HepG2 (cell line): ENCODE measurements at regions not wholly inside any gene's neighbourhood (a gene's known extent, or its start where the extent isn't known, plus 50 kb on each side); places are given as distances from the start of the nearest gene placed in this dataset.

ENCODE experiments used
- ATAC-seq: fragments of 200-7000 bp; cut with Tn5 transposase; 3 replicates; pipeline ENCODE4 v1.9.1; 2020; ENCODE audit warnings: mild to moderate bottlenecking, moderate library complexity
- BruUV-seq: library from RNA; stranded (reverse); fragments of 400-500 nt; replicated peaks from 2 replicates; lab custom pipeline; 2021; lab: Mats Ljungman, UMichigan
- CTCF ChIA-PET: fragments of 300-600 bp; formaldehyde crosslinking; extraction: SDS; loops from one replicate; lab custom pipeline; 2021; ENCODE audit warnings: low total read pairs, inconsistent platforms, low intra/inter-chr PET ratio; lab: Yijun Ruan, JAX
- POLR2A ChIA-PET: fragments of 350-600 bp; sonication (Branson Sonifier 250); formaldehyde crosslinking; loops from one replicate; lab custom pipeline; 2020; ENCODE audit warnings: antibody characterized with exemption, inconsistent platforms; lab: Yijun Ruan, JAX
- DNase-seq: peaks from one replicate; pipeline ENCODE4 v3.0.0-alpha.2; 2015; ENCODE audit warnings: low spot score
- FAIRE-seq: peaks from 3 replicates; lab custom pipeline; 2011; peaks lifted over from hg19 to GRCh38; lab: Jason Lieb, UNC
- H2AFZ ChIP-seq: one replicate; pipeline ENCODE4 v1.6.1; 2011; ENCODE audit warnings: low read length, inconsistent platforms
- H3K27ac ChIP-seq: fragments of 300-600 bp; 3 replicates; pipeline ENCODE4 v1.8.0; 2011; ENCODE audit warnings: mixed run types, mild to moderate bottlenecking, mixed read lengths, low read length, inconsistent platforms; ENCODE audit not compliant: insufficient read depth; ENCODE audit errors: extremely low read length
- H3K27me3 ChIP-seq, 2 experiments: fragments of 200-600 bp in 1 of 2; 2 replicates in 1 of 2; 3 replicates in 1 of 2; pipeline versions ENCODE4 v1.6.0 to v1.8.0; 2011; ENCODE audit warnings: low read length in 2 of 2, mild to moderate bottlenecking in 2 of 2, moderate library complexity in 2 of 2, inconsistent platforms in 1 of 2; ENCODE audit not compliant: insufficient read depth in 2 of 2, control insufficient read depth in 1 of 2
- H3K36me3 ChIP-seq, 2 experiments: fragments of 200-600 bp in 1 of 2; replicated peaks in 1 of 2; 2 replicates in 1 of 2; 3 replicates in 1 of 2; pipeline versions ENCODE4 v1.5.1 to v1.8.0; 2011; ENCODE audit warnings: low read length in 2 of 2, inconsistent platforms in 1 of 2; ENCODE audit not compliant: insufficient read depth in 2 of 2, control insufficient read depth in 1 of 2
- H3K4me1 ChIP-seq: 2 replicates; pipeline ENCODE4 v1.5.1; 2012; ENCODE audit warnings: low read length, inconsistent platforms; ENCODE audit not compliant: insufficient read depth
- H3K4me2 ChIP-seq: 2 replicates; pipeline ENCODE4 v1.6.0; 2011; ENCODE audit warnings: low read depth, low read length, inconsistent platforms
- H3K4me3 ChIP-seq, 3 experiments: fragments of 200-600 bp in 1 of 3; sonication (generic), shearing (Covaris generic) in 1 of 3; replicated peaks in 1 of 3; 2 replicates each; pipeline ENCODE4 v1.5.1; 2011 to 2016; ENCODE audit warnings: low read length in 3 of 3, inconsistent platforms in 2 of 3, low read depth in 2 of 3, mild to moderate bottlenecking in 2 of 3, control low read depth in 1 of 3, mixed read lengths in 1 of 3; ENCODE audit not compliant: insufficient read depth in 1 of 3
- H3K79me2 ChIP-seq: one replicate; pipeline ENCODE4 v1.6.1; 2011; ENCODE audit warnings: low read length, inconsistent platforms; ENCODE audit not compliant: insufficient read depth
- H3K9ac ChIP-seq: 2 replicates; pipeline ENCODE4 v1.6.0; 2011; ENCODE audit warnings: mild to moderate bottlenecking, low read depth, low read length, inconsistent platforms; ENCODE audit not compliant: insufficient read depth
- H3K9me3 ChIP-seq: 2 replicates; pipeline ENCODE4 v1.5.1; 2012; ENCODE audit warnings: mild to moderate bottlenecking, low read length
- H4K20me1 ChIP-seq: 2 replicates; pipeline ENCODE4 v1.6.0; 2011; ENCODE audit warnings: inconsistent platforms, mild to moderate bottlenecking, low read length, moderate library complexity; ENCODE audit not compliant: insufficient read depth
- ATF7-NPFF ChIP-seq: sonication (generic); formaldehyde crosslinking; IDR thresholded peaks from 2 replicates; pipeline ENCODE4 v1.8.1; 2023; ENCODE audit warnings: mild to moderate bottlenecking, low read depth, missing genetic modification reagents, moderate library complexity
- BRF2 ChIP-seq: sonication (generic); formaldehyde crosslinking; IDR thresholded peaks from 2 replicates; pipeline ENCODE4 v1.8.1; 2022; ENCODE audit warnings: mild to moderate bottlenecking, missing genetic modification reagents
- CCDC6 ChIP-seq: sonication (generic); formaldehyde crosslinking; IDR thresholded peaks from 2 replicates; pipeline ENCODE4 v1.8.1; 2022; ENCODE audit warnings: mild to moderate bottlenecking, missing genetic modification reagents, moderate library complexity
- CENPT ChIP-seq: sonication (generic); formaldehyde crosslinking; IDR thresholded peaks from 2 replicates; pipeline ENCODE4 v1.8.0; 2022; ENCODE audit warnings: low read depth, mild to moderate bottlenecking, moderate library complexity, missing genetic modification reagents
- MATR3 ChIP-seq: sonication (generic); formaldehyde crosslinking; IDR thresholded peaks from 2 replicates; pipeline ENCODE4 v1.4.0; 2020; ENCODE audit warnings: missing genetic modification reagents
- ONECUT2 ChIP-seq: sonication (generic); formaldehyde crosslinking; IDR thresholded peaks from 2 replicates; pipeline ENCODE4 v1.4.0; 2020; ENCODE audit warnings: missing genetic modification reagents
- PAXIP1 ChIP-seq: sonication (generic); formaldehyde crosslinking; conservative IDR thresholded peaks from 2 replicates; pipeline ENCODE4 v1.4.0; 2020; ENCODE audit warnings: mild to moderate bottlenecking, missing genetic modification reagents, moderate library complexity
- TAF15 ChIP-seq: fragments of 200-400 bp; formaldehyde crosslinking; IDR thresholded peaks from one replicate; pipeline ENCODE4 v1.6.1; 2018; ENCODE audit warnings: mild to moderate bottlenecking, low read depth, low read length; ENCODE audit not compliant: poor library complexity, severe bottlenecking
- YEATS2 ChIP-seq: sonication (generic); formaldehyde crosslinking; IDR thresholded peaks from 2 replicates; pipeline ENCODE4 v1.4.0; 2020; ENCODE audit warnings: missing genetic modification reagents, borderline replicate concordance
- ZBTB39 ChIP-seq: sonication (generic); formaldehyde crosslinking; IDR thresholded peaks from 2 replicates; pipeline ENCODE4 v1.5.0; 2020; ENCODE audit warnings: missing genetic modification reagents
- ZNF343 ChIP-seq: sonication (generic); formaldehyde crosslinking; IDR thresholded peaks from 2 replicates; pipeline ENCODE4 v1.4.0; 2020; ENCODE audit warnings: mild to moderate bottlenecking, missing genetic modification reagents
- ZNF350 ChIP-seq: sonication (generic); formaldehyde crosslinking; IDR thresholded peaks from 2 replicates; pipeline ENCODE4 v1.4.0; 2020; ENCODE audit warnings: mild to moderate bottlenecking, low read depth, missing genetic modification reagents, borderline replicate concordance
- ZNF737 ChIP-seq: sonication (generic); formaldehyde crosslinking; IDR thresholded peaks from 2 replicates; pipeline ENCODE4 v1.5.0; 2020; ENCODE audit warnings: missing genetic modification reagents, mild to moderate bottlenecking, borderline replicate concordance
- WGBS: methylation state at CpG from one replicate; pipeline ENCODE4 v1.1.6; 2017; ENCODE audit warnings: low lambda C conversion rate; 5-methylcytosine and 5-hydroxymethylcytosine counted together
- in situ Hi-C: cut with HindIII; loops from 2 replicates; pipeline ENCODE4 v1.10.0; 2017; ENCODE audit warnings: low pct_unique_long_range_greater_than_20kb; ENCODE audit not compliant: extremely low pct_ligation_motif_present
- intact Hi-C: fragments of 100-400 bp; cut with micrococcal nuclease; formaldehyde crosslinking; loops from one replicate; pipeline ENCODE4 v1.10.0; 2022; ENCODE audit not compliant: unreplicated experiment

- no TSS peak for BruUV-seq
- Histone ChIP-seq H3K4me2 (no peak overlapping the region), H3K36me3 (no peaks in the 10 kb centered on the region), H3K4me1 (no peaks in the 10 kb centered on the region; the same call in 1 of the 2 replicates), H2AFZ (no peak overlapping the region), H3K27me3 (no peaks in the 10 kb centered on the region), H3K4me3 (no peak overlapping the region), H3K79me2 (no peaks in the 10 kb centered on the region), H3K9me3 (no peaks in the 10 kb centered on the region), H3K9ac (no peak overlapping the region), H3K27ac (no peak overlapping the region), H4K20me1 (no peaks in the 10 kb centered on the region)
- TF ChIP-seq BRF2 (CRISPR knock-in tag) (no peak), YEATS2 (CRISPR knock-in tag) (no peak), ZBTB39 (no peak)
- ChIA-PET CTCF (no interaction called here), POLR2A (no interaction called here)
- DNase-seq (no peak), FAIRE-seq (no peak), ATAC-seq (no peak)
- 33% methylated on average over 5 of the region's 5 CpGs for WGBS
- intact Hi-C loops (no loop called here), in situ Hi-C loops (no loop called here)
Measured at GRCh38 chr14:76666746-76667145, 94.5 kb upstream of the VASH1 start.

GRCh38 chr14:76669770-76670169, 91.5 kb upstream of the VASH1 start:
- FAIRE-seq (no peak), DNase-seq (no peak), ATAC-seq (no peak)
- H3K36me3 ChIP-seq: no peaks in the 10 kb centered on the region
- peaks cover 0 to 7% of the 10 kb centered on the region in 2 experiments; a peak in 1 of 5 replicates for H3K27me3 ChIP-seq
- ChIA-PET CTCF (no interaction called here), POLR2A (no interaction called here)
- no peaks in the 10 kb centered on the region for H3K9me3 ChIP-seq
- H3K9ac ChIP-seq: no peak overlapping the region
- no peaks in the 10 kb centered on the region for H4K20me1 ChIP-seq
- H2AFZ ChIP-seq: no peak overlapping the region
- H3K4me3 ChIP-seq: no peak overlapping the region
- no TSS peak for BruUV-seq
- H3K4me1 ChIP-seq: no peaks in the 10 kb centered on the region
- H3K79me2 ChIP-seq: no peaks in the 10 kb centered on the region
- H3K27ac ChIP-seq: no peak overlapping the region
- intact Hi-C loops: no loop called here
- in situ Hi-C loops: no loop called here
- no peak overlapping the region for H3K4me2 ChIP-seq
- TF ChIP-seq ZNF737 (CRISPR knock-in tag): no peak
- TF ChIP-seq ATF7-NPFF: no peak
- TF ChIP-seq PAXIP1 (CRISPR knock-in tag): no peak
- no peak for TF ChIP-seq ONECUT2 (CRISPR knock-in tag)
- no peak for TF ChIP-seq ZNF350 (CRISPR knock-in tag)
- no peak for TF ChIP-seq CCDC6 (CRISPR knock-in tag)
- no peak for TF ChIP-seq CENPT (CRISPR knock-in tag)
- TF ChIP-seq ZNF343 (CRISPR knock-in tag): no peak
- no peak for TF ChIP-seq MATR3 (CRISPR knock-in tag)
- no peak for TF ChIP-seq TAF15
